Ammon's horn (tissue), 1 donor: ENCODE measurements at regions not wholly inside any gene's neighbourhood (a gene's known extent, or its start where the extent isn't known, plus 50 kb on each side); places are given as distances from the start of the nearest gene placed in this dataset.
A peak's percentile ranks its signal among the peaks of the same experiment; 100 is the strongest.

Experiments used
- DNase-seq: peaks from one replicate; pipeline ENCODE4 v3.0.0-alpha.2; 2016; ENCODE audit warnings: low spot score

DNA sequence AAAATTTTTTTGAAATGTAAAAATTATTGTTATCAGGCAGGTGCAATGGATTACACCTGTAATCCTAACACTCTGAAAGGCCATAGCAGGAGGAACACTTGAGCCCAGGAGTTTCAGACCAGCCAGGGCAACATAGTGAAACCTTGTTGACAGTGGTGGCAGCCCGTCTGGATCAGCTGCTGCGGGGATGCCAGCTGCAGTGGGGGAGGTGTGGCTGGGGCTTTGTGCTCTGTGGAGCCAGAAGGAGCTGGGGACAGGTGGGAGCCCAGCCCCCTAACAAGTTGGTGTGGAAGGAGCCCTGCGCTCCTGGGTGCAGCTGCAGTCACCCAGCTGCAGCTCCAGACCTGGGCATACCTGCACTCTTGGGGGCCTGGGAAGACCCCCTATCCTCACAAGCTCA lies 182.4 kb upstream of the MC4R start:
- no peak for DNase-seq

DNA sequence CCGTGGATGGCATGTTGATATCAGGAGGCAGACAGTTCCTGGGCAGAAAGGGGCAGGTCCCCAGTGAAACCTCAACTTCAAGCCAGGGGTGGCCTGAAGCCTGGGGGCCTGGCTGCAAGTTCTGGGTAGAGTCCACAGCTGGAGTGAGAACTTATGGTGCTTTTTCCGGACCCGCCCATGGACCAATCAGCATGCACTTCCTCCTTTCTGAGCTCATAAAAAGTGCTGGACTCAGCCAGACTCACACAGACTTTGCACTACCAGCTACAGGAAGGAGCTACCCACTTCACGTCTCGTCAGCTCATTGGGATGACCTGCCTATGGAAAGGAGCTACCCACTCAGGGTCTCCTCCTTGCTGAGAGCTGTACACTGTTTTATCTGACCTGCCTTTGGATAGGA lies 183.1 kb upstream of the MC4R start:
- no peak for DNase-seq

DNA sequence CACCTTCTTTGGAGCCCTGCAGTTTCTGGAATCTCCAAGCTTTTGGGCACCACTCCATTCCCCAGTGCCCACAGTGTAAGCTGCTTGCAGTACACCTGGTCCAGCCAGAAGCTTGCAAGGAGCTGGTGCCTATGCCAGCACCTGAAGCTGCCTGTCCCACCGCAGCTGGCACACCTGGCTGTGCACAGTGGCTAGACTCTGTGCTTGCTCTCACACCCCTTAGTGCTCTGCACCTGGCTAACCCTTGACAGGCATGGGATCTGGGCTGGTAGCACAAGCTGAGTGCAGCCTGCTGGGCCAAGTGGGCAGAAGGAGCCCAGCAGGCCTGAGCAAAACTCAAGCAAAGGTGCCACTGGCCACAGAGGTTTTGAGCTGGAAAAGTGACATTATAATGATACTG lies 183.8 kb upstream of the MC4R start:
- no peak for DNase-seq

DNA sequence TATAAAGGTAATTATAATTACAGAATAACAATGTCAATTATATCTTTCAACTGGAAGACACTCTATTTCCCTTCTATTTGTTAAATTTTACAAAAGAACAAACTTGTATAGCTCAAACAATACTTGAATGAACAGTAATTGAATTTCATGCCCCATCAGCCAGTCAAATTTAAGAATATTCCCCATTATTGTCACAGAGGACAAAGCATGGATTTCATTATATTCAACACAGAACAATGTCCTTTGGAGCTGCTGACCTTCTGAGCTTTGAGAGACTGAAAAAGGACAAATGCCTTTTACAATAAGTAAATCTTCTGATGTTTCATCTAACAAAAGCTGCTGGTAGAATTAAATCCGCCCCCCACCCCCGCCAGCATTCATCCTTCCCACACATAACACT lies 187.5 kb upstream of the MC4R start:
- DNase-seq = no peak

DNA sequence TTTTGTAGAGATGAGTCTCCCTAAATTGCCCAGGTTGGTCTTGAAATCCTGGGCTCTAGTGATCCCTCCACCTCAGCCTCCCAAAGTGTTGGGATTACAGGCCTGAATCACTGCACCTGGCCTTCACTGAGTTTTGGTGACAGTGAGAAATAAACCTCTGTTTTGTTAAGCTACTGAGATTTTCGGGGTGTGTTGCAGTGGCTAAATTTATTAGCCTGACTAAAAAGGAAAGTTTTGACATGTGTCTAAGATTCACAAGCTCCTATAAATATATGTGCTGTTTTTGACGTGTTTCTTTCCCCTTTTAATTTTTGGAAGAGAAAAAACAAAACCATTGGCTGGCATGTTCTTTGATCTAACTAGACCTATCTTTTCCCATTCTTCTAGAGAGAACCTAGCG lies 190.5 kb upstream of the MC4R start:
- DNase-seq = no peak

DNA sequence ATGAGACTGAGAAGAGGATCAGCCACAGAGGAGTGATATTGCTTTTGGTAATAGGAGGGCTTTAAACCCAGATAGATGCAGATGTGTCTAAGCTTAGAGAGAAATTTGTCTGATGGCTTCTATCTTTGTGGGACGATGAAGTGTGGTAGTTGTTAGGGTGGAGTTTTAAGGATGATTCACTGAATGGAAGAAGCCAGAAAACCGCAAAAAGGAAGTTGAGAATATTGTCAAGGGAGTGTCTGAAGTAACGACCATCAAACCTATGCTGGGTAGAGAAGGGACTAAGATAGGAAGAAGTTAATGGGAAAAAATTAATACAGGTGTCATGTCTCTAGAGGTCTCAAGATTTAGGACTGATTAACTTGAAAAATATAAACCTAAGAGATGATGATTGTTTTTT lies 195.6 kb upstream of the MC4R start:
- DNase-seq = no peak

DNA sequence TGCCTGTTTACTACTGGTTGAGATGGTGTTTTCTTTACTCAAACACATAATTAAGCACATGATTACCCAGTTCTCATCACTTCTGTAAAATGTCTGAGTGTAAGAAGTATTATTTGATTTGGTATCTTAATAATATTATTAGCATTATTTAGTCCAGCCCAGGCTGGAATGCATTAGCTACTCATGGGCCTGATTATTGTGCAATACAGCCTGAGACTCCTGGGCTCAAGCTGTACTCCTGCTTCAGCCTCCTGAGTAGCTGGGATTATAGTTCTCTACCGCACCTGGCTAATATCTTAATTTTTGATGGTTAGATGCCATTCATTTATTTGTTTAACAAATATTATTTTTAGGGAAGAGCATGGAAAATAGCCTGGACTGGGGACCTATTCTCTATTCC lies 197.6 kb upstream of the MC4R start:
- DNase-seq = no peak

DNA sequence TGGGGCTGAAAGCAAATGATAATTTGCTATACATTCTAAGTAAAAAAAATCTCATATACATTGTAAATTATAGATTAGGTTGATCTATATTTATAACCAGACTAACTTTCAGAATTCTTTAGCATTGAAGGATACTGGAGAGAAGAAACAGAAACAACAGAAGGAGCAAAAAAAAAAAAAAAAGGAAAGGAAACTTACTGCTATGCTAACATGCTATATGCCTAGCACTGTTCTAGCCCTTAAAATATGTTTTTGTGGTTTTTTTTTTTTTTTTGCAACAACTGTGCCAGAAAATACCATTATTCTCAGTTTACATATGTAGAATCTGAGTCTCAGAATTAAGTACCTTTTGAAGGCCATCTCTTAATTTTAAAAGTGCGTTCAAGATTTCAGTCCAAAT lies 204.9 kb upstream of the MC4R start:
- no peak for DNase-seq

DNA sequence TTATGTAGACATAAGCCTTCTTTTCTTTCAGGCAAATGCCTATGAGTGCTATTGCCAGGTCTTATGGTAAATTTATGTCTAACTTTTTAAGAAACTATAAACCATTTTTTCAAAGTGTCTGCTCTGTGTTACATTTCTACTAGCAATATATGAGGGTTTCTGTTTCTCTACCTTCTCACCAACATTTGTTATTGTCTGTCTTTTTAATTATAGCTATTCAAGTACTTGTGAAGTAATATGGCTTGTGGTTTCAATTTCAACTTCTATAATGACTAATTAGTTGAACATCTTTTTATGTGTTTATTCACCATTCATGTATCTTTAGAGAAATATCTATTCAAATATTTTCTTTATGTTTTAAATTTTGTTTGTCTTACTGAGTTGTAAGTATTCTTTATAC lies 213.1 kb upstream of the MC4R start:
- no peak for DNase-seq

DNA sequence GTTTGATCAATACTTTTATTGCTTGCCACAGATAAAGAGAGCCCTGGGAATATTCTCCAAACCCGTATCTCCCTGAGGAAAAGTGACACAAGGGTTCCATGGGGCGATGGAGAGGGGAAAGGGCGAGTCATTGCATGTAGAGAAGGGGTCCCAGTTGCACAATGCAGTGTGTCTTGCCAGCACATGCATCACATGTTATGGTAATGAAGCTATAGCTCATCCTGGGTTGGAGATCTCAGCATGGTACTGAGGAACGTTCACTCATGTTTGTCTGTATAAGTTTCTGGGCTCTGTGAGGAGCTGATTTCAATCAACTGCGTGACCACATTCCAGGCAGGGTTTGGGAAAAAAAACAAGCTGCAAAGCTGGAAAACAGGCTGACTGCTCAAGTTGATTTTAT lies 220.7 kb upstream of the MC4R start:
- DNase-seq = no peak

DNA sequence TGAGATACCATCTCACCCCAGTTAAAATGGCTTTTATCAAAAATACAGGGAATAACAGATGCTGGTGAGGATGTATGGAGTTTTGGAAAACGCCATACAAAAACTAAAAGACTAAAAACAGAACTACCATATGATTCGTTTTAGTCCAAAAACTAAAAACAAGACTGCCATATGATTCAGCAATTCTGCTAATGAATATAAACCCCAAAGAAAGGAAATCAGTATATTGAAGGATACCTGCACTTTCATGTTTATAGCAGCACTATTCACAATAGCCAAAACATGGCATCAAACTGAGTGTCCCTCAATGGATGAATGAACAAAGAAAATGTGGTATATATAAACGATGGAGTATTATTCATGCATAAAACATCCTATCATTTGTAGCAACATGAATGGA lies 224.4 kb upstream of the MC4R start:
- DNase-seq = no peak

DNA sequence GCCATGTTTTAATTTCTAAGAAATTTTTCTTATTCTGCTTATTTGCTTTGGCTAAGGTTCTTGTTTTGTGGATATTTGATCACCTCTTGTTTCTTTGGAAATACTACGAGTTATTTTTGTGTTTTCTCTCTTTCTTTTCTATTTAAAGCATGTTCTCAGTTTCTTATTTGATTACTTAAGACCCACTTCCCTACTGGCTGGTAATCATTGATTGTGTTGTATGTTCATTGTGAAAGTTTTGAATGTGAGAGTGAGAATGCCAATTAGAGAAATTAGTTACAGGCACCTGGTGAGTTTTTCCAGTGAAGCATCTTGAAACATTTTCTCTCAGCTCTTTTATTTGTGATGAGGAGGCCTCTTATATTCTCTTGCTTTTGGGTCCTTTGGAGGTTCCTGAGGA lies 226.7 kb upstream of the MC4R start:
- DNase-seq = no peak

DNA sequence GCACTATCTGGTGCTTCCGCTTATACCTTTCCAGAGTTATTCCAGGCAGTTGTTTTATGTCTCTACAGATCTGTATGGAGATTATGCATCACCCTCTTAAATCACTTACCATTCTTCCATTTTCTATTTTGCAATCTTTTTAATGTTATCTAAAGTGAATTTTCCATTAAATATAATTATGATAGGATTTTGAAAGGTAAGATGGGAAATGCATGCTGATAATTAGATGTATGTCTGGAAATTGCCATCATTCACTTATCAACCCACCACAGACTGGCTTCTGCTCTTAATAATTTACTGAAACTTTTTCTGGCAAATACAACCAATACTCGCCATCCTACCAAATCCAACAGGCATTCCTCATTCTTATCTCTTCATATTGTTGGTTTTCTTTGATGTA lies 227.4 kb upstream of the MC4R start:
- DNase-seq = no peak

DNA sequence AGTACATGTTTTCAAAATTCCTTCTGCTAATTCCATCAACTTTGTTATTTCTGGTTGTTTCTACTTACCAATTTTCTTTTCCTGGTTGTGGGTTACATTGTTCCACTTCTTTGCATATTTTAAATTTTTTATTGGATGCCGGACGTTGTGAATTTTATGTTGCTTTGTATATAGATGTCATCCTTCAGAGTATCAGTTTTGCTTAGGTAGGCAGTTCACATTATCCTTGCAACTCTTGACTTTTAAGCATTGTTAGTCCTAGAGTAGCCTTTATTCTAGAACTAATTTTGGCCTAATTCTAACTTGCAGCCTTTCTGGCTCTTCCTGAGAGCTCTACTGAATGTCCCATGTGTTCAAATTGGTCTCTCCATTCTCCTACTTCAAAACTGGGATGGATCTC lies 228.7 kb upstream of the MC4R start:
- DNase-seq = no peak

DNA sequence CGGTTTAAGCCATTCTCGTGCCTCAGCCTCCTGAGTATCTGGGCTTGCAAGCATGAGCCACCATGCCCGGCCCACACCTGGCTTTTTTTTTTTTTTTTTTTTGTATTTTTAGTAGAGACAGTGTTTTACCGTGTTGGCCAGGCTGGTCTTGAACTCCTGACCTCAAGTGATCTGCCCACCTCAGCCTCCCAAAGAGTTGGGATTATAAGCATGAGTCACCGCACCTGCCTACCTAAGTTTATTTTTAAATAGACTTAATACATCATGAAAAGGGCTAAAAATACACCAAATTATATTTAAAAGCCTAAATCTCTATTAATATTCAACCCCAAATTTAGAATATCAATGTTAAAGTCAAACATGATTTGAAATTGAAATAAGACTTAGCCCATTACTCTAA lies 250.8 kb upstream of the MC4R start:
- no peak for DNase-seq

DNA sequence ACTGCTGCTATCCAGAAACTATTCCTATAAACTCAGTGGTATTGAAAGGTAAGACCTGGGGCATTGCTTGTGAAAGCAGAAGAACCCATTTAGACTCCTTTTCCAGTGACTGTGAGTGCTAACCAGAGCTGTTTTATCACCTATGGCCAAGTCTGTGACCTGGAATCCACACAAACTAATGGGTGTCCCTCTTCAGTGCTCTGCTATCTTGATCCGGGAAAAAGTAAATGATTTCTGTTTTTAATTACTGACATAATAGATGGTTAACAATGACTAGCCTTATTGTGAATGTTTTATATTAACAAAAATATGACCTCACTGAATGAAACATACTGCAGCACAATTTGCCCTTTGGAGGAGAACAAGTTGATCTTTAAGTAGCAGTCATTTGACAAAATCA lies 251.6 kb upstream of the MC4R start:
- no peak for DNase-seq

DNA sequence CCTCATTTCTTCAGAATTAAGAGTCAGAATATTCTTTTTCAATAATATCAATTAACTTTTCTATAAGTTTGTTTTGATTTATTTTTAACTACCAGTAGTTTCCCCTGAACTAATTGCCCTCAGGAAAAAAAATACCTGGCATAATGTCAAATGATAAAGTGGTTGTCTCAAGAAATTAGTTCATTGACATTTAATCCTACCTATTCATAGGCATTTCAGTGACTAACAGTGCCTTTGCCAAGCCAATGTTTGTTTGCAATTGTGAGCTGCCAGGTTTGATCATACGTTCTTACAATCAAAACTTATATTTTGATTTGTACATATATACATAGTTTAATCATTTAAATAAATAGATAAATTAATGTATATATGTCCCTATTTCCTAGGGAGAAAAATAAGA lies 267.3 kb upstream of the MC4R start:
- no peak for DNase-seq

DNA sequence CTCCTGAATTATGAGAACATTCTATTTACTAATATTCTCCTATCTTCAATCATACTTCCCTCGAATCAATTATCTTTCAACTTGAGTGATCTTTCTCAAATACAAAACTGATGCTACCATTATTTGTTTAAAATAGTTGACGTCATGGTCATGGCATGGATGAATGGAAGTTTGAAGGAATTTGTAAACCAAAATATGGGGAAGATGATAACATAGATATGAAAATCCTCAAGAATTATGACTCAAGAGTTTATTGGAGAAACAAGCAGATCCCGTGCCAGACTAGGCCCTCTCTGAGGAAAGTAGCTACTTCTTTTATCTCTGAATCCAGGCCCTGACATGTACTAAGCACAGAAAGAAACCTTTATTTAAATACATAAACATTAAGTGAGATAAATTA lies 270.4 kb upstream of the MC4R start:
- DNase-seq = no peak

DNA sequence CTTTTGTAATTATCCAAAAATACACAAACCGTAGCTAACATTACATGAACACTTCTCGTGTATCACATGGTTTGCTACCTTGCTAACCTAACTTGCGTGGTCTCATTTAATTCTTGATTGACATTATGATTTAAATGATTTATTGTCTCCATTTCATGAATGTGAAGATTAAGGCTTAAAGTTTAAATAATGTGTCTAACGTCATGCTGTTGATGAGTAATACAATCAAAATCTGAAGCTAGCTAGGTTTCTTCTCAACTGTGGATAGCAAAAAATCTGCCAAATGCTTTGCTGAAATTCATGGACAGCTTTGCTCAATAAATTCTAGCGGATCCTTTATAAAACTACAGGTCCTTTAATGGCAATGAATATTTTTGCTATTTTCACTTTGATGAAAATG lies 274.1 kb upstream of the MC4R start:
- no peak for DNase-seq

DNA sequence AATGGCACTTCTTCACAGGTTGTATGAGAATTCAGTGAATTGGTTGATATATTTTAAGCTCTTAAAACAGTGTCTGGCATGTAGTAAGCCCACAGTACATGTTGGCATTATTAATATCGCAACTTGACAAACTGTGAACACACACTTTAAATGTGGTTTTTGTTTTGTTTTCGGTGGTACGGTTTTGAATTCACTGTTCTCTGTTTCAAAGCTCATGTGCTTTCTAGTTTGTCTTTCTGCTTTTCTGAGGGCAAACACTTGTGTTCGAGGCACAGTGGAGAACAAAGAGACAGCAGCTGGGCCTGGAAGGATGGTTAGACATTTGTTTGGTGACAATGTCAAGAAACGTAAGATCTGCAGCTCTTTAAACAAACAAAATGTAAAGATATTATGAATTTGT lies 276.5 kb upstream of the MC4R start:
- DNase-seq = peak; percentile 39

DNA sequence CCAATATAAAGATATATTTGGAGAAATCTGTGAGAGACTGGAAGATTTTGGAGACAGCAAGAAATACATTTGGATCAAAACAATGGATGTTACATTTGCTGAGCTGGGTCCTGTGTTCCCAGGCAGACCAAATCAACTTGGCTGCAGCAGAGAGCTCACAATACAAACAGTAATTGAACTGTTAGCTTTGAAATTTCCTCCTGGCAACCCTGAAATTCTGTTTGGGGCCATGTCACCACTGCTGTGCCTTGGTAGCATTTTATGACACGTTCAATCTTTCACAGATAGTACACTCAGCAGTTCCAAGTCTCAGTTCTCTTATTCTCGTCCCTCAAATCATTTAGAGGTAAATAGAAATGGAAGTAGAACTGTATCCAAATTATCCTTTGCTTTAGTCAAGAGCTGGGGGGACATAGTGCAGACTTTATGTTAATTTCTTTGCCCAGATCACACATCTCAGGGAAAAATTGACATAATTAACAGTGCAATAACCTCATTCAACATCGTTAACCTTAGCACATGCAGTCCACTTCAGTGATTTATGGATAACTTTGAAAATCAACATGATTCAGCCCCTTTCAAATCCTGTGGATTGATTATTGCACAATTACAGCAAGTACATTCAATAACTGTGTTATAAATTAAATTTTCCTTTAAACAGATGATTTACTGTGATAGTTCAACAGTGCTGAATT lies 277.4 kb upstream of the MC4R start:
- peak; percentile 34 for DNase-seq

DNA sequence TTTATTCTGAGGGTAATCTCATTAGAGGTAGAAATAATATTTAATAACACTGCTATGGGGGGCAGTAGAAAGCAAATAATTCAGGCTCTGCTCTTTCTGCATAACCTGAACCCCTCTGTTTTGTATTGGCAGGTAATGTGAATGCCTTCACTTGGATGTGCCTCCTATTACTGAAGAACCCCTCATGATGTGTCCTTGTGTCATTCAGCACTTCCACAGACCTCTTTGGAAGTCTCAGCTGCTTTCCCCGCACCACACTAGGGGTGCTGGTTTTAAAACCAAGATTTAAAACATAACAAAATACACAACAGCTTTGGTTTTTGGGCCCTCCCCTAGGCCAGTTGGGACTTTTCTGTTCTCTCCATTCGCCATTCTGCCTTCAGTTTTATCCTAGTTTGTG lies 281.7 kb upstream of the MC4R start:
- DNase-seq = no peak

DNA sequence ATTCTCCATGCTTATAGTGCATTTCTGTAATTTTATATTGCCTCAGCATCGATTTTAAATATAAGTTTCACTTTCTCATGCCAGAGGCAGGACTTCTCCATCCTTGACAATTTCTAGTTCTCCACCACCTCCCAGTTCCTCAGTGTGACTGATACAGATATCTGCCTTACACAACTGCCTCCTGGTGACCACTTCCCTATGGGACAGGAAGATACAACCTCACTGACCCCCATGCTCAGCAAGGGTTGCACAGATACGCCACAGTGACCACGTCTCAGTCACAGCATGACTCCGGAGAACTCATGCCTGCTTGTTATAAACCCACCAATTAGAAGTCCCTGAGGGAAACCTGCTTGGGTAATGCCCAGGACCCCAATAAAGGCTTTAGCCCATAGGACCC lies 284.0 kb upstream of the MC4R start:
- no peak for DNase-seq

DNA sequence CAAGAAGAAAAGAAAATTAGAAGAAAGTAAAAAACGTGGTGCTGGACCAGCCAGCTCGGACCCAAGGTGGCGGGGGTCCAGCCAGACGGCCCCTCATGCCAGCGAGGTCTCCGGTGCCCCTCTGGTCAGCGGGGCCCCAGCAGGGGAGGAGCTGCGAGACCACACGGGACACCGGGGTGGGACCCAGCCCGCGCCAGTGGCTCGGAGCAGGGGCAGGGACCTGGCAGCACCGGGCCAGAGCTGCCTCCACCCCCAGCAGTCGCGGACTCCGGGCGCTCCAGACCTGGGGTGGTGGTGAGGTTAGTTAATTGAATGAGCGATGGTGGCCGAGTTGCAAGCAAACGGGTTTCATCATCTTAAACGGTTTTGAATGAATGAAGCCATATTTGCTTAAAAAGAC lies 289.9 kb upstream of the MC4R start:
- DNase-seq = no peak
